GM12878 (cell line): ENCODE measurements at regions not wholly inside any gene's neighbourhood (a gene's known extent, or its start where the extent isn't known, plus 50 kb on each side); places are given as distances from the start of the nearest gene placed in this dataset.

Experiments used
- ATAC-seq: fragments of 200-7000 bp; cut with Tn5 transposase; 3 replicates; pipeline ENCODE4 v1.9.1; 2020; ENCODE audit warnings: mild to moderate bottlenecking, moderate library complexity
- BruUV-seq: library from RNA; stranded (reverse); fragments of 400-500 nt; replicated peaks from 2 replicates; lab custom pipeline; 2021; lab: Mats Ljungman, UMichigan
- CTCF ChIA-PET: fragments of 300-600 bp; sonication (Branson Sonifier 250); formaldehyde crosslinking; extraction: SDS; loops from one replicate; lab custom pipeline; 2021; ENCODE audit warnings: inconsistent platforms; lab: Yijun Ruan, JAX
- POLR2A ChIA-PET: fragments of 350-600 bp; formaldehyde crosslinking; extraction: SDS; loops from one replicate; lab custom pipeline; 2021; ENCODE audit warnings: inconsistent platforms; lab: Charles Lee
- RAD21 ChIA-PET: fragments of 300-600 bp; sonication (Branson Sonifier 250); formaldehyde crosslinking; loops from one replicate; lab custom pipeline; 2023; ENCODE audit warnings: antibody characterized with exemption; ENCODE audit not compliant: unreplicated experiment; lab: Charles Lee
- SMC1A ChIA-PET: fragments of 300-600 bp; sonication (Branson Sonifier 250); formaldehyde crosslinking; loops from one replicate; lab custom pipeline; 2023; ENCODE audit not compliant: unreplicated experiment, uncharacterized antibody; lab: Charles Lee
- DNase-seq: peaks from one replicate; pipeline ENCODE4 v3.0.0-alpha.2; 2011; ENCODE audit warnings: low read depth, low spot score
- FAIRE-seq: peaks from 3 replicates; lab custom pipeline; 2011; peaks lifted over from hg19 to GRCh38; lab: Jason Lieb, UNC
- H2AFZ ChIP-seq: 2 replicates; pipeline ENCODE4 v1.6.0; 2011; ENCODE audit warnings: low read depth, low read length, control low read depth; ENCODE audit not compliant: control insufficient read depth
- H3K27ac ChIP-seq: 2 replicates; pipeline ENCODE4 v1.5.1; 2011; ENCODE audit warnings: control low read depth; ENCODE audit not compliant: control insufficient read depth, insufficient read depth
- H3K27me3 ChIP-seq, 2 experiments: replicated peaks in 1 of 2; 2 replicates each; pipeline versions ENCODE4 v1.6.0 to v1.6.1; 2011; ENCODE audit warnings: low read length in 1 of 2; ENCODE audit not compliant: control insufficient read depth in 2 of 2, insufficient read depth in 2 of 2
- H3K36me3 ChIP-seq, 2 experiments: 2 replicates each; pipeline ENCODE4 v1.5.1; 2011; ENCODE audit warnings: low read length in 1 of 2; ENCODE audit not compliant: control insufficient read depth in 2 of 2, insufficient read depth in 2 of 2
- H3K4me1 ChIP-seq: 2 replicates; pipeline ENCODE4 v1.6.1; 2011; ENCODE audit warnings: mild to moderate bottlenecking, low read length, moderate library complexity, mixed read lengths; ENCODE audit not compliant: control insufficient read depth, insufficient read depth
- H3K4me2 ChIP-seq: 2 replicates; pipeline ENCODE4 v1.6.0; 2011; ENCODE audit warnings: control low read depth; ENCODE audit not compliant: control insufficient read depth, insufficient read depth
- H3K4me3 ChIP-seq: fragments of 200-600 bp; sonication (generic); 2 replicates; pipeline ENCODE4 v1.5.1; 2016
- H3K79me2 ChIP-seq: 2 replicates; pipeline ENCODE4 v1.6.0; 2011; ENCODE audit warnings: low read length; ENCODE audit not compliant: control insufficient read depth, insufficient read depth
- H3K9ac ChIP-seq: 2 replicates; pipeline ENCODE4 v1.8.0; 2011; ENCODE audit warnings: low read length, control low read depth, mixed read lengths; ENCODE audit not compliant: control insufficient read depth, insufficient read depth
- H3K9me3 ChIP-seq: replicated peaks from 3 replicates; pipeline ENCODE4 v1.5.1; 2011; ENCODE audit warnings: mild to moderate bottlenecking, low read length; ENCODE audit not compliant: control insufficient read depth, insufficient read depth
- H4K20me1 ChIP-seq: 2 replicates; pipeline ENCODE4 v1.6.0; 2011; ENCODE audit not compliant: control insufficient read depth, insufficient read depth
- BACH1 ChIP-seq: fragments of 450-650 bp; IDR thresholded peaks from 2 replicates; pipeline ENCODE4 v1.6.1; 2017; ENCODE audit warnings: mild to moderate bottlenecking, borderline replicate concordance
- CBFB ChIP-seq: IDR thresholded peaks from 2 replicates; pipeline ENCODE4 v1.6.1; 2016; ENCODE audit warnings: antibody characterized with exemption, low read depth
- MEF2A ChIP-seq: IDR thresholded peaks from 2 replicates; pipeline ENCODE4 v1.6.1; 2011; ENCODE audit warnings: low read depth, mild to moderate bottlenecking, low read length, moderate library complexity; ENCODE audit not compliant: insufficient read depth
- MEF2B ChIP-seq: fragments of 450-650 bp; IDR thresholded peaks from 2 replicates; pipeline ENCODE4 v1.6.1; 2018; ENCODE audit warnings: mild to moderate bottlenecking, moderate library complexity; ENCODE audit not compliant: partially characterized antibody, poor library complexity, severe bottlenecking
- RBBP5 ChIP-seq: fragments of 200-600 bp; sonication (generic); conservative IDR thresholded peaks from 2 replicates; pipeline ENCODE4 v1.6.1; 2016
- RFX5 ChIP-seq: IDR thresholded peaks from 2 replicates; pipeline ENCODE4 v1.6.1; 2011; ENCODE audit warnings: low read depth, low read length, improper control_type of control experiment
- SMARCA5 ChIP-seq: fragments of 450-650 bp; IDR thresholded peaks from 2 replicates; pipeline ENCODE4 v1.6.1; 2017; ENCODE audit warnings: mild to moderate bottlenecking
- ZNF592 ChIP-seq: fragments of 450-650 bp; IDR thresholded peaks from 2 replicates; pipeline ENCODE4 v1.6.1; 2017; ENCODE audit warnings: mild to moderate bottlenecking, moderate library complexity
- WGBS: methylation state at CpG from one replicate; pipeline ENCODE4 v1.1.6; 2016; ENCODE audit warnings: low lambda C conversion rate; ENCODE audit not compliant: insufficient replicate concordance, insufficient coverage; ENCODE audit errors: missing lambda C conversion rate; 5-methylcytosine and 5-hydroxymethylcytosine counted together
- in situ Hi-C: fragments of 300-500 bp; cut with MboI; formaldehyde crosslinking; loops from 9 replicates; pipeline ENCODE4 v1.14.3; 2018; ENCODE audit warnings: mixed read lengths
- intact Hi-C: fragments of 100-400 bp; cut with micrococcal nuclease; formaldehyde crosslinking; loops from one replicate; pipeline ENCODE4 v1.14.2; 2022; ENCODE audit not compliant: unreplicated experiment
- TF ChIP-seq, protein P1 (sequence below): IDR thresholded peaks from 2 replicates; pipeline ENCODE4 v1.6.1; 2012; ENCODE audit warnings: low read depth, low read length, improper control_type of control experiment
- TF ChIP-seq, protein P2 (sequence below): fragments of 450-650 bp; IDR thresholded peaks from 2 replicates; pipeline ENCODE4 v1.6.1; 2014; ENCODE audit warnings: mild to moderate bottlenecking

DNA sequence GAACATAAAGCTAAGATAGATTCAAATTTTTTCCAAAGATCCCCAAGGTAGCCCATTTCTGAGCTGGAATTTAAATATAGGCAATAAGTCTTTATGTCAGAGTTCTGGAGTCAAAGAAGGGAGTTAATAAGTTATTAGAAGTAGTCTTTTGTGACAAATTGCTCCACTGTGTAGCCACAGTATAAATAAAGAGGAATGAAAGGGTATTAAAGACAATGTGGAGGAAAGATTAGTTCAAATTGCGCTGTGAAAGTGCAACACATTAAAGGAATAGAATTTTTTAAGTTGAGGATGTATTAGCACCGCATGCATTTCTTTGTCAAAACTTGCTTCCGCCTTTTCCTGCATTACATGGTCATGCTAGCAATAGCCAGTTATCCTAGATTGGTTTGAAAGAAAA lies 666.6 kb upstream of the CCDC54 start (continued):
- TF ChIP-seq, protein P1, sequence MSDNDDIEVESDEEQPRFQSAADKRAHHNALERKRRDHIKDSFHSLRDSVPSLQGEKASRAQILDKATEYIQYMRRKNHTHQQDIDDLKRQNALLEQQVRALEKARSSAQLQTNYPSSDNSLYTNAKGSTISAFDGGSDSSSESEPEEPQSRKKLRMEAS, result no peak
- TF ChIP-seq, protein P2, sequence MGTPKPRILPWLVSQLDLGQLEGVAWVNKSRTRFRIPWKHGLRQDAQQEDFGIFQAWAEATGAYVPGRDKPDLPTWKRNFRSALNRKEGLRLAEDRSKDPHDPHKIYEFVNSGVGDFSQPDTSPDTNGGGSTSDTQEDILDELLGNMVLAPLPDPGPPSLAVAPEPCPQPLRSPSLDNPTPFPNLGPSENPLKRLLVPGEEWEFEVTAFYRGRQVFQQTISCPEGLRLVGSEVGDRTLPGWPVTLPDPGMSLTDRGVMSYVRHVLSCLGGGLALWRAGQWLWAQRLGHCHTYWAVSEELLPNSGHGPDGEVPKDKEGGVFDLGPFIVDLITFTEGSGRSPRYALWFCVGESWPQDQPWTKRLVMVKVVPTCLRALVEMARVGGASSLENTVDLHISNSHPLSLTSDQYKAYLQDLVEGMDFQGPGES, result no peak
- TF ChIP-seq ZNF592 (no peak), CBFB (no peak), MEF2B (no peak), MEF2A (no peak), RFX5 (no peak)

- peak; percentile 13 for FAIRE-seq
- no peak overlapping the region for H2AFZ ChIP-seq
- intact Hi-C loops, result no loop called here
- no peaks in the 10 kb centered on the region for H3K4me1 ChIP-seq
- no peak for TF ChIP-seq BACH1
- no peak for TF ChIP-seq RBBP5
- no peak for TF ChIP-seq SMARCA5
- TF ChIP-seq, all 136 proteins: peak for 0
- ChIA-PET POLR2A (no interaction called here), RAD21 (no interaction called here), SMC1A (interaction anchor here (1.1 kb wide), 1 partner anchor 11 kb away, joined by 3 read pairs; no protein-coding TSS in a partner anchor), CTCF (no interaction called here)
- in situ Hi-C loops, result no loop called here
- Histone ChIP-seq H3K9me3 (no peaks in the 10 kb centered on the region), H4K20me1 (no peaks in the 10 kb centered on the region), H3K27ac (no peak overlapping the region), H3K4me2 (no peak overlapping the region), H3K79me2 (no peaks in the 10 kb centered on the region), H3K4me3 (no peak overlapping the region), H3K27me3 (no peaks in the 10 kb centered on the region), H3K36me3 (no peaks in the 10 kb centered on the region), H3K9ac (no peak overlapping the region)
- no peak for DNase-seq
- BruUV-seq, result no TSS peak
- 0% methylated on average over 1 of the region's 1 CpG for WGBS
- ATAC-seq, result peak; percentile 44; the same call in 1 of the 3 replicates
These were observed 665.6 kb upstream of the CCDC54 start for GRCh38 chr3:106711650-106712049.
